ENCODE measurements at regions not wholly inside any gene's neighbourhood (a gene's known extent, or its start where the extent isn't known, plus 50 kb on each side); places are given as distances from the start of the nearest gene placed in this dataset.
"Not testable (repeated sequence)": the region's sequence is repeated elsewhere in the genome, so short reads cannot be mapped to it uniquely, and the experiment has no call there.

GRCh38 chr19:34859823-34860736 lies 66.6 kb upstream of the ZNF30 start:
- TF ChIP-seq PBX3 (IDR thresholded peaks at IDR 0.05; ENCODE audit: insufficient replicate concordance, low read depth, low read length); CHD1 (IDR thresholded peaks at IDR 0.05; ENCODE audit: low read depth, low read length); FOXK2 (IDR thresholded peaks at IDR 0.05); CEBPB (IDR thresholded peaks at IDR 0.05; ENCODE audit: borderline replicate concordance in 1 of 2, low read depth in 2 of 2, low read length in 2 of 2); SMC3 (IDR thresholded peaks at IDR 0.05; ENCODE audit: borderline replicate concordance, low read length); SRF (IDR thresholded peaks at IDR 0.05; ENCODE audit: low read depth in 2 of 2, low read length in 2 of 2); REST (IDR thresholded peaks at IDR 0.05; ENCODE audit: low read depth, low read length): not testable (repeated sequence)

Measured in GM12878 (cell line).